IMR-90 (cell line): ENCODE measurements at regions not wholly inside any gene's neighbourhood (a gene's known extent, or its start where the extent isn't known, plus 50 kb on each side); places are given as distances from the start of the nearest gene placed in this dataset.

Experiments used
- ATAC-seq: fragments of 200-7000 bp; cut with Tn5 transposase; 2 replicates; pipeline ENCODE4 v1.9.1; 2020; ENCODE audit warnings: low read depth, mild to moderate bottlenecking, moderate library complexity
- BruUV-seq: library from RNA; stranded (reverse); fragments of 400-500 nt; replicated peaks from 2 replicates; lab custom pipeline; 2021; lab: Mats Ljungman, UMichigan
- CTCF ChIA-PET: fragments of 300-600 bp; formaldehyde crosslinking; extraction: SDS; loops from one replicate; lab custom pipeline; 2021; ENCODE audit warnings: antibody characterized with exemption; lab: Yijun Ruan, JAX
- POLR2A ChIA-PET: fragments of 300-600 bp; sonication (Branson Sonifier 250); formaldehyde crosslinking; loops from one replicate; lab custom pipeline; 2022; ENCODE audit warnings: antibody characterized with exemption; ENCODE audit not compliant: unreplicated experiment; lab: Charles Lee
- DNase-seq: peaks from one replicate; pipeline ENCODE4 v3.0.0; 2013
- H2AFZ ChIP-seq: replicated peaks from 2 replicates; pipeline ENCODE3; 2013; ENCODE audit warnings: low read length, mild to moderate bottlenecking; ENCODE audit not compliant: poor library complexity
- H2AK5ac ChIP-seq: 2 replicates; pipeline ENCODE4 v1.6.1; 2013; ENCODE audit warnings: low read depth, low read length, inconsistent platforms
- H2AK9ac ChIP-seq: replicated peaks from 2 replicates; pipeline ENCODE3; 2013; ENCODE audit warnings: mild to moderate bottlenecking, low read depth, low read length, moderate library complexity; ENCODE audit not compliant: poor library complexity
- H2BK120ac ChIP-seq: 2 replicates; pipeline ENCODE4 v1.6.1; 2013; ENCODE audit warnings: low read depth, low read length, inconsistent platforms
- H2BK15ac ChIP-seq: 3 replicates; pipeline ENCODE4 v1.6.1; 2013; ENCODE audit warnings: low read depth, low read length, inconsistent platforms
- H2BK20ac ChIP-seq: 2 replicates; pipeline ENCODE4 v1.6.1; 2013; ENCODE audit warnings: low read depth, mild to moderate bottlenecking, inconsistent platforms, low read length, moderate library complexity
- H2BK5ac ChIP-seq: 2 replicates; pipeline ENCODE4 v1.6.1; 2013; ENCODE audit warnings: mild to moderate bottlenecking, low read depth, low read length, inconsistent platforms; ENCODE audit not compliant: poor library complexity, severe bottlenecking
- H3K14ac ChIP-seq: replicated peaks from 2 replicates; pipeline ENCODE4 v1.6.1; 2013; ENCODE audit warnings: low read depth, low read length, inconsistent platforms
- H3K18ac ChIP-seq: 2 replicates; pipeline ENCODE4 v1.6.1; 2013; ENCODE audit warnings: low read depth, low read length, control low read depth
- H3K23ac ChIP-seq: 2 replicates; pipeline ENCODE4 v1.6.1; 2013; ENCODE audit warnings: low read depth, low read length, inconsistent platforms
- H3K27ac ChIP-seq: 2 replicates; pipeline ENCODE4 v1.5.1; 2013; ENCODE audit warnings: mild to moderate bottlenecking, control low read depth, low read length; ENCODE audit not compliant: insufficient read depth
- H3K27me3 ChIP-seq: 2 replicates; pipeline ENCODE4 v1.6.1; 2013; ENCODE audit warnings: low read length; ENCODE audit not compliant: control insufficient read depth, insufficient read depth
- H3K36me3 ChIP-seq: 2 replicates; pipeline ENCODE4 v1.6.1; 2013; ENCODE audit warnings: low read length, mixed read lengths; ENCODE audit not compliant: control insufficient read depth, insufficient read depth
- H3K4ac ChIP-seq: 2 replicates; pipeline ENCODE4 v1.6.1; 2013; ENCODE audit warnings: low read depth, low read length, inconsistent platforms
- H3K4me1 ChIP-seq: 2 replicates; pipeline ENCODE4 v1.6.1; 2013; ENCODE audit warnings: low read length, mixed read lengths; ENCODE audit not compliant: control insufficient read depth, insufficient read depth
- H3K4me2 ChIP-seq: 2 replicates; pipeline ENCODE4 v1.6.1; 2013; ENCODE audit warnings: low read depth, mild to moderate bottlenecking, control low read depth, low read length, moderate library complexity
- H3K4me3 ChIP-seq: 2 replicates; pipeline ENCODE4 v1.5.1; 2013; ENCODE audit warnings: low read depth, mild to moderate bottlenecking, control low read depth, low read length, moderate library complexity; ENCODE audit not compliant: insufficient read depth
- H3K56ac ChIP-seq: 2 replicates; pipeline ENCODE4 v1.6.1; 2013; ENCODE audit warnings: low read length, inconsistent platforms; ENCODE audit not compliant: insufficient read depth; ENCODE audit errors: extremely low read depth
- H3K79me1 ChIP-seq, 2 experiments: 2 replicates each; pipeline ENCODE4 v1.6.1; 2013; ENCODE audit warnings: low read length in 2 of 2, inconsistent platforms in 1 of 2, low read depth in 1 of 2
- H3K9ac ChIP-seq: 2 replicates; pipeline ENCODE4 v1.6.1; 2013; ENCODE audit warnings: low read depth, low read length, control low read depth
- H3K9me1 ChIP-seq: 2 replicates; pipeline ENCODE4 v1.6.1; 2013; ENCODE audit warnings: low read length, inconsistent platforms; ENCODE audit not compliant: insufficient read depth
- H3K9me3 ChIP-seq: 2 replicates; pipeline ENCODE4 v1.6.1; 2013; ENCODE audit warnings: low read length; ENCODE audit not compliant: control insufficient read depth, insufficient read depth
- H4K20me1 ChIP-seq: 2 replicates; pipeline ENCODE4 v1.6.1; 2013; ENCODE audit warnings: low read length, inconsistent platforms; ENCODE audit not compliant: insufficient read depth
- H4K5ac ChIP-seq: 2 replicates; pipeline ENCODE4 v1.6.1; 2013; ENCODE audit warnings: mild to moderate bottlenecking, low read depth, low read length, control low read depth
- H4K8ac ChIP-seq, 2 experiments: 2 replicates each; pipeline ENCODE4 v1.6.1; 2013; ENCODE audit warnings: low read depth in 2 of 2, low read length in 2 of 2, control low read depth in 1 of 2, inconsistent platforms in 1 of 2
- H4K91ac ChIP-seq: 2 replicates; pipeline ENCODE4 v1.6.1; 2013; ENCODE audit warnings: low read depth, low read length, inconsistent platforms; ENCODE audit not compliant: insufficient read depth
- BHLHE40 ChIP-seq: fragments of 150-350 bp; IDR thresholded peaks from 2 replicates; pipeline ENCODE4 v1.6.1; 2016; ENCODE audit warnings: mild to moderate bottlenecking, low read depth, low read length
- CEBPB ChIP-seq: IDR thresholded peaks from 2 replicates; pipeline ENCODE4 v1.6.1; 2012; ENCODE audit warnings: low read depth, low read length, improper control_type of control experiment
- CHD1 ChIP-seq: IDR thresholded peaks from 2 replicates; pipeline ENCODE4 v1.6.1; 2012; ENCODE audit warnings: low read depth, low read length, improper control_type of control experiment
- CTCF ChIP-seq: conservative IDR thresholded peaks from 2 replicates; pipeline ENCODE4 v1.5.1; 2012; ENCODE audit warnings: mild to moderate bottlenecking, low read depth, low read length, improper control_type of control experiment
- FOS ChIP-seq: fragments of 150-350 bp; IDR thresholded peaks from 2 replicates; pipeline ENCODE4 v1.6.1; 2016; ENCODE audit warnings: low read depth, low read length
- MAZ ChIP-seq: IDR thresholded peaks from 2 replicates; pipeline ENCODE4 v1.6.1; 2012; ENCODE audit warnings: low read depth, mild to moderate bottlenecking, low read length, improper control_type of control experiment, moderate library complexity, borderline replicate concordance
- MXI1 ChIP-seq: IDR thresholded peaks from 2 replicates; pipeline ENCODE4 v1.6.1; 2012; ENCODE audit warnings: low read depth, mild to moderate bottlenecking, low read length, moderate library complexity, borderline replicate concordance
- RAD21 ChIP-seq: IDR thresholded peaks from 2 replicates; pipeline ENCODE4 v1.6.1; 2012; ENCODE audit warnings: low read length, improper control_type of control experiment
- RCOR1 ChIP-seq: IDR thresholded peaks from 2 replicates; pipeline ENCODE4 v1.6.1; 2012; ENCODE audit warnings: mild to moderate bottlenecking, low read length, improper control_type of control experiment; ENCODE audit not compliant: insufficient replicate concordance
- SMC3 ChIP-seq: fragments of 150-350 bp; IDR thresholded peaks from 2 replicates; pipeline ENCODE4 v1.6.1; 2016; ENCODE audit warnings: low read depth, mild to moderate bottlenecking, antibody characterized with exemption, low read length, moderate library complexity
- WGBS, 2 experiments: methylation state at CpG; one replicate each; pipeline versions ENCODE4 v1.1.5 to v1.1.7; 2013; ENCODE audit warnings: missing lambda C conversion rate in 2 of 2; ENCODE audit not compliant: insufficient read length in 1 of 2; ENCODE audit errors: extremely low coverage in 2 of 2; 5-methylcytosine and 5-hydroxymethylcytosine counted together
- dilution Hi-C: fragments of 300-500 bp; cut with HindIII; formaldehyde crosslinking; loops from one replicate; pipeline ENCODE4 v1.14.3; 2018; ENCODE audit warnings: low sequenced_read_pairs; ENCODE audit not compliant: unreplicated experiment
- in situ Hi-C: fragments of 300-500 bp; cut with MboI; formaldehyde crosslinking; loops from 3 replicates; pipeline ENCODE4 v1.14.3; 2019; ENCODE audit warnings: low sequenced_read_pairs, inconsistent platforms, mixed read lengths
- intact Hi-C: fragments of 100-400 bp; cut with micrococcal nuclease; formaldehyde crosslinking; loops from 2 replicates; pipeline ENCODE4 v1.10.0; 2022

- H3K18ac ChIP-seq: no peak overlapping the region
- H4K5ac ChIP-seq: no peak overlapping the region
- H3K4me1 ChIP-seq: no peaks in the 10 kb centered on the region
- no peak for TF ChIP-seq MAZ
- TF ChIP-seq CHD1: no peak
- TF ChIP-seq RCOR1: no peak
- no peak for TF ChIP-seq RAD21
- no peak for TF ChIP-seq CEBPB
- no peak for TF ChIP-seq FOS
- no peak for TF ChIP-seq MXI1
- TF ChIP-seq CTCF: no peak
- no peak for TF ChIP-seq SMC3
- TF ChIP-seq BHLHE40: no peak
- H3K27me3 ChIP-seq: no peaks in the 10 kb centered on the region
- no peak overlapping the region for H2BK15ac ChIP-seq
- intact Hi-C loops (no loop called here), dilution Hi-C loops (no loop called here), in situ Hi-C loops (no loop called here)
- no peak for ATAC-seq
- H3K9me1 ChIP-seq: no peaks in the 10 kb centered on the region
- H2BK120ac ChIP-seq: no peak overlapping the region
- H2AFZ ChIP-seq: no peak overlapping the region
- no CpG with 5 or more reads among the region's 4 CpGs for WGBS, 2 experiments
- no peak overlapping the region for H3K14ac ChIP-seq
- no peak for DNase-seq
- peak overlapping the region; percentile 28 for H2AK9ac ChIP-seq
- no peak overlapping the region for H4K91ac ChIP-seq
- H2BK20ac ChIP-seq: no peak overlapping the region
- H3K23ac ChIP-seq: no peak overlapping the region
- no peak overlapping the region for H4K8ac ChIP-seq
- H3K79me1 ChIP-seq: no peaks in the 10 kb centered on the region
- POLR2A ChIA-PET: no interaction called here
- H4K20me1 ChIP-seq: no peaks in the 10 kb centered on the region
- no peak overlapping the region for H3K56ac ChIP-seq
- BruUV-seq: no TSS peak
- no peak overlapping the region for H3K9ac ChIP-seq
- no peak overlapping the region for H2BK5ac ChIP-seq
- H3K4me2 ChIP-seq: no peak overlapping the region
- no peak overlapping the region for H3K4me3 ChIP-seq
- no peak overlapping the region for H3K4ac ChIP-seq
- CTCF ChIA-PET: no interaction called here
- H2AK5ac ChIP-seq: no peak overlapping the region
- no peaks in the 10 kb centered on the region for H3K9me3 ChIP-seq
- H3K27ac ChIP-seq: no peak overlapping the region
- H3K36me3 ChIP-seq: no peaks in the 10 kb centered on the region
Observed at GRCh38 chr1:38166461-38166860, 119.9 kb upstream of the POU3F1 start.
